ENCODE measurements at regions not wholly inside any gene's neighbourhood (a gene's known extent, or its start where the extent isn't known, plus 50 kb on each side); places are given as distances from the start of the nearest gene placed in this dataset.

DNA sequence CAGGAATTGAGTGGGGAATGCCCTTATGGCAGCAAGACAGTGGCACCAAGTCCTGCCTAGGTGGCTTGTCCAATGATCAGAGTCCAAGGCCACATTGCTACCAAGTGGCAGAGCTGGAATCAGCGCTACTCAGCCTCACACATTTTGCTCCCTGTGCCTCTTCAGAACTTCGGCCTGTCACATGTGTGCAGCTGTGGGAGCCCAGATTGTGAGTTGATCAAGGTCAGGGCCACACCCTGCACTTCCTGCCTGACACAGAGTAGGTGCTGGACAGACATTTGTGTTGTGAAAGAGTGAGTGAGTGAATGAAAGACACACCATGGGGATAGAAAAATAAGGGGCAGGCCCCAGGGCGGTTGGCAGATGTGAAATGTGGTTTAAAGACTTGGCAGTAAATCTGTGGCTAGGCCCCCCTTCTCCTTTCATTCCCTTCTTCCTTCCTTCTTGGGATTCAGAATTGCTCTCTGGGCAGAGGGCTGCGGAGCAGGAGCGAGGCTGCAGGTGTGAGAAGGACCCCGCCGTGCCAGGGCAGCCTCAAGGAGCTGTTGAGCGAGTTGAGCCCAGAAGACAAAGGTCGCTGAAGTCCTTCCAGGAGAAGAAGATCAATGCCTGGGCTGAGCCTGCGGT is 83.5 kb downstream of the SLC25A47 start (continued):
- no peak for TF ChIP-seq ZNF12 (CRISPR knock-in tag; IDR thresholded peaks at IDR 0.05)
- no peak for TF ChIP-seq DACH1 (IDR thresholded peaks at IDR 0.05; ENCODE audit: partially characterized antibody)
- no peak for TF ChIP-seq DDX20 (tag; IDR thresholded peaks at IDR 0.05; ENCODE audit: low read depth)
- no peak for TF ChIP-seq YY1 (IDR thresholded peaks at IDR 0.05; ENCODE audit: borderline replicate concordance in 1 of 3, control insufficient read depth in 1 of 3, extremely low read depth in 1 of 3, insufficient read depth in 3 of 3, insufficient read length in 1 of 3, insufficient replicate concordance in 2 of 3, low read depth in 1 of 3, low read length in 2 of 3)
- TF ChIP-seq PPARD (CRISPR knock-in tag; IDR thresholded peaks at IDR 0.05), result no peak
- TF ChIP-seq POU5F1 (IDR thresholded peaks at IDR 0.05; ENCODE audit: borderline replicate concordance, low read depth, low read length, partially characterized antibody), result no peak
- TF ChIP-seq, protein P1, sequence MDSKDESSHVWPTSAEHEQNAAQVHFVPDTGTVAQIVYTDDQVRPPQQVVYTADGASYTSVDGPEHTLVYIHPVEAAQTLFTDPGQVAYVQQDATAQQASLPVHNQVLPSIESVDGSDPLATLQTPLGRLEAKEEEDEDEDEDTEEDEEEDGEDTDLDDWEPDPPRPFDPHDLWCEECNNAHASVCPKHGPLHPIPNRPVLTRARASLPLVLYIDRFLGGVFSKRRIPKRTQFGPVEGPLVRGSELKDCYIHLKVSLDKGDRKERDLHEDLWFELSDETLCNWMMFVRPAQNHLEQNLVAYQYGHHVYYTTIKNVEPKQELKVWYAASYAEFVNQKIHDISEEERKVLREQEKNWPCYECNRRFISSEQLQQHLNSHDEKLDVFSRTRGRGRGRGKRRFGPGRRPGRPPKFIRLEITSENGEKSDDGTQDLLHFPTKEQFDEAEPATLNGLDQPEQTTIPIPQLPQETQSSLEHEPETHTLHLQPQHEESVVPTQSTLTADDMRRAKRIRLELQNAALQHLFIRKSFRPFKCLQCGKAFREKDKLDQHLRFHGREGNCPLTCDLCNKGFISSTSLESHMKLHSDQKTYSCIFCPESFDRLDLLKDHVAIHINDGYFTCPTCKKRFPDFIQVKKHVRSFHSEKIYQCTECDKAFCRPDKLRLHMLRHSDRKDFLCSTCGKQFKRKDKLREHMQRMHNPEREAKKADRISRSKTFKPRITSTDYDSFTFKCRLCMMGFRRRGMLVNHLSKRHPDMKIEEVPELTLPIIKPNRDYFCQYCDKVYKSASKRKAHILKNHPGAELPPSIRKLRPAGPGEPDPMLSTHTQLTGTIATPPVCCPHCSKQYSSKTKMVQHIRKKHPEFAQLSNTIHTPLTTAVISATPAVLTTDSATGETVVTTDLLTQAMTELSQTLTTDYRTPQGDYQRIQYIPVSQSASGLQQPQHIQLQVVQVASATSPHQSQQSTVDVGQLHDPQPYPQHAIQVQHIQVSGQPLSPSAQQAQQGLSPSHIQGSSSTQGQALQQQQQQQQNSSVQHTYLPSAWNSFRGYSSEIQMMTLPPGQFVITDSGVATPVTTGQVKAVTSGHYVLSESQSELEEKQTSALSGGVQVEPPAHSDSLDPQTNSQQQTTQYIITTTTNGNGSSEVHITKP (IDR thresholded peaks at IDR 0.05; ENCODE audit: partially characterized antibody), result no peak
- no peak for TF ChIP-seq XRCC3 (IDR thresholded peaks at IDR 0.05)
- no peak for TF ChIP-seq FOSL1 (tag; conservative IDR thresholded peaks at IDR 0.05)
- no peak for TF ChIP-seq CC2D1A (IDR thresholded peaks at IDR 0.05)
- TF ChIP-seq, protein P2, sequence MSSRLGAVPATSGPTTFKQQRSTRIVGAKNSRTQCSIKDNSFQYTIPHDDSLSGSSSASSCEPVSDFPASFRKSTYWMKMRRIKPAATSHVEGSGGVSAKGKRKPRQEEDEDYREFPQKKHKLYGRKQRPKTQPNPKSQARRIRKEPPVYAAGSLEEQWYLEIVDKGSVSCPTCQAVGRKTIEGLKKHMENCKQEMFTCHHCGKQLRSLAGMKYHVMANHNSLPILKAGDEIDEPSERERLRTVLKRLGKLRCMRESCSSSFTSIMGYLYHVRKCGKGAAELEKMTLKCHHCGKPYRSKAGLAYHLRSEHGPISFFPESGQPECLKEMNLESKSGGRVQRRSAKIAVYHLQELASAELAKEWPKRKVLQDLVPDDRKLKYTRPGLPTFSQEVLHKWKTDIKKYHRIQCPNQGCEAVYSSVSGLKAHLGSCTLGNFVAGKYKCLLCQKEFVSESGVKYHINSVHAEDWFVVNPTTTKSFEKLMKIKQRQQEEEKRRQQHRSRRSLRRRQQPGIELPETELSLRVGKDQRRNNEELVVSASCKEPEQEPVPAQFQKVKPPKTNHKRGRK (tag; IDR thresholded peaks at IDR 0.05), result no peak
- no peak for TF ChIP-seq ZNF668 (CRISPR knock-in tag; IDR thresholded peaks at IDR 0.05)
- TF ChIP-seq PRPF4 (IDR thresholded peaks at IDR 0.05; ENCODE audit: insufficient read depth, low read depth, low read length, poor library complexity, severe bottlenecking), result no peak
- TF ChIP-seq ZNF75A (CRISPR knock-in tag; IDR thresholded peaks at IDR 0.05), result no peak
- TF ChIP-seq, protein P3, sequence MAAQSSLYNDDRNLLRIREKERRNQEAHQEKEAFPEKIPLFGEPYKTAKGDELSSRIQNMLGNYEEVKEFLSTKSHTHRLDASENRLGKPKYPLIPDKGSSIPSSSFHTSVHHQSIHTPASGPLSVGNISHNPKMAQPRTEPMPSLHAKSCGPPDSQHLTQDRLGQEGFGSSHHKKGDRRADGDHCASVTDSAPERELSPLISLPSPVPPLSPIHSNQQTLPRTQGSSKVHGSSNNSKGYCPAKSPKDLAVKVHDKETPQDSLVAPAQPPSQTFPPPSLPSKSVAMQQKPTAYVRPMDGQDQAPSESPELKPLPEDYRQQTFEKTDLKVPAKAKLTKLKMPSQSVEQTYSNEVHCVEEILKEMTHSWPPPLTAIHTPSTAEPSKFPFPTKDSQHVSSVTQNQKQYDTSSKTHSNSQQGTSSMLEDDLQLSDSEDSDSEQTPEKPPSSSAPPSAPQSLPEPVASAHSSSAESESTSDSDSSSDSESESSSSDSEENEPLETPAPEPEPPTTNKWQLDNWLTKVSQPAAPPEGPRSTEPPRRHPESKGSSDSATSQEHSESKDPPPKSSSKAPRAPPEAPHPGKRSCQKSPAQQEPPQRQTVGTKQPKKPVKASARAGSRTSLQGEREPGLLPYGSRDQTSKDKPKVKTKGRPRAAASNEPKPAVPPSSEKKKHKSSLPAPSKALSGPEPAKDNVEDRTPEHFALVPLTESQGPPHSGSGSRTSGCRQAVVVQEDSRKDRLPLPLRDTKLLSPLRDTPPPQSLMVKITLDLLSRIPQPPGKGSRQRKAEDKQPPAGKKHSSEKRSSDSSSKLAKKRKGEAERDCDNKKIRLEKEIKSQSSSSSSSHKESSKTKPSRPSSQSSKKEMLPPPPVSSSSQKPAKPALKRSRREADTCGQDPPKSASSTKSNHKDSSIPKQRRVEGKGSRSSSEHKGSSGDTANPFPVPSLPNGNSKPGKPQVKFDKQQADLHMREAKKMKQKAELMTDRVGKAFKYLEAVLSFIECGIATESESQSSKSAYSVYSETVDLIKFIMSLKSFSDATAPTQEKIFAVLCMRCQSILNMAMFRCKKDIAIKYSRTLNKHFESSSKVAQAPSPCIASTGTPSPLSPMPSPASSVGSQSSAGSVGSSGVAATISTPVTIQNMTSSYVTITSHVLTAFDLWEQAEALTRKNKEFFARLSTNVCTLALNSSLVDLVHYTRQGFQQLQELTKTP (IDR thresholded peaks at IDR 0.05; ENCODE audit: low read depth in 1 of 2, partially characterized antibody in 2 of 2), result no peak
- no peak for TF ChIP-seq MAZ (CRISPR knock-in tag; conservative IDR thresholded peaks at IDR 0.05 in 1 of 2, IDR thresholded peaks at IDR 0.05 in 1 of 2)
- TF ChIP-seq TBL1XR1 (IDR thresholded peaks at IDR 0.05; ENCODE audit: low read length in 2 of 2), result no peak
- no peak for TF ChIP-seq ZNF644 (tag; IDR thresholded peaks at IDR 0.05; ENCODE audit: low read depth)
- no peak for TF ChIP-seq HDGF (IDR thresholded peaks at IDR 0.05)
